GM12878 (cell line): ENCODE measurements at regions not wholly inside any gene's neighbourhood (a gene's known extent, or its start where the extent isn't known, plus 50 kb on each side); places are given as distances from the start of the nearest gene placed in this dataset.

ENCODE experiments used
- ATAC-seq: fragments of 200-7000 bp; cut with Tn5 transposase; 3 replicates; pipeline ENCODE4 v1.9.1; 2020; ENCODE audit warnings: mild to moderate bottlenecking, moderate library complexity
- BruUV-seq: library from RNA; stranded (reverse); fragments of 400-500 nt; replicated peaks from 2 replicates; lab custom pipeline; 2021; lab: Mats Ljungman, UMichigan
- CTCF ChIA-PET: fragments of 300-600 bp; sonication (Branson Sonifier 250); formaldehyde crosslinking; extraction: SDS; loops from one replicate; lab custom pipeline; 2021; ENCODE audit warnings: inconsistent platforms; lab: Yijun Ruan, JAX
- POLR2A ChIA-PET: fragments of 350-600 bp; formaldehyde crosslinking; extraction: SDS; loops from one replicate; lab custom pipeline; 2021; ENCODE audit warnings: inconsistent platforms; lab: Charles Lee
- RAD21 ChIA-PET: fragments of 300-600 bp; sonication (Branson Sonifier 250); formaldehyde crosslinking; loops from one replicate; lab custom pipeline; 2023; ENCODE audit warnings: antibody characterized with exemption; ENCODE audit not compliant: unreplicated experiment; lab: Charles Lee
- SMC1A ChIA-PET: fragments of 300-600 bp; sonication (Branson Sonifier 250); formaldehyde crosslinking; loops from one replicate; lab custom pipeline; 2023; ENCODE audit not compliant: unreplicated experiment, uncharacterized antibody; lab: Charles Lee
- DNase-seq: peaks from one replicate; pipeline ENCODE4 v3.0.0-alpha.2; 2011; ENCODE audit warnings: low read depth, low spot score
- FAIRE-seq: peaks from 3 replicates; lab custom pipeline; 2011; peaks lifted over from hg19 to GRCh38; lab: Jason Lieb, UNC
- H2AFZ ChIP-seq: 2 replicates; pipeline ENCODE4 v1.6.0; 2011; ENCODE audit warnings: low read depth, low read length, control low read depth; ENCODE audit not compliant: control insufficient read depth
- H3K27ac ChIP-seq: 2 replicates; pipeline ENCODE4 v1.5.1; 2011; ENCODE audit warnings: control low read depth; ENCODE audit not compliant: control insufficient read depth, insufficient read depth
- H3K27me3 ChIP-seq, 2 experiments: replicated peaks in 1 of 2; 2 replicates each; pipeline versions ENCODE4 v1.6.0 to v1.6.1; 2011; ENCODE audit warnings: low read length in 1 of 2; ENCODE audit not compliant: control insufficient read depth in 2 of 2, insufficient read depth in 2 of 2
- H3K36me3 ChIP-seq, 2 experiments: 2 replicates each; pipeline ENCODE4 v1.5.1; 2011; ENCODE audit warnings: low read length in 1 of 2; ENCODE audit not compliant: control insufficient read depth in 2 of 2, insufficient read depth in 2 of 2
- H3K4me1 ChIP-seq: 2 replicates; pipeline ENCODE4 v1.6.1; 2011; ENCODE audit warnings: mild to moderate bottlenecking, low read length, moderate library complexity, mixed read lengths; ENCODE audit not compliant: control insufficient read depth, insufficient read depth
- H3K4me2 ChIP-seq: 2 replicates; pipeline ENCODE4 v1.6.0; 2011; ENCODE audit warnings: control low read depth; ENCODE audit not compliant: control insufficient read depth, insufficient read depth
- H3K4me3 ChIP-seq: fragments of 200-600 bp; sonication (generic); 2 replicates; pipeline ENCODE4 v1.5.1; 2016
- H3K79me2 ChIP-seq: 2 replicates; pipeline ENCODE4 v1.6.0; 2011; ENCODE audit warnings: low read length; ENCODE audit not compliant: control insufficient read depth, insufficient read depth
- H3K9ac ChIP-seq: 2 replicates; pipeline ENCODE4 v1.8.0; 2011; ENCODE audit warnings: low read length, control low read depth, mixed read lengths; ENCODE audit not compliant: control insufficient read depth, insufficient read depth
- H3K9me3 ChIP-seq: replicated peaks from 3 replicates; pipeline ENCODE4 v1.5.1; 2011; ENCODE audit warnings: mild to moderate bottlenecking, low read length; ENCODE audit not compliant: control insufficient read depth, insufficient read depth
- H4K20me1 ChIP-seq: 2 replicates; pipeline ENCODE4 v1.6.0; 2011; ENCODE audit not compliant: control insufficient read depth, insufficient read depth
- BHLHE40 ChIP-seq, 2 experiments: fragments of 450-650 bp in 1 of 2; IDR thresholded peaks; 2 replicates each; pipeline ENCODE4 v1.6.1; 2011 to 2017; ENCODE audit warnings: low read depth in 2 of 2, borderline replicate concordance in 1 of 2, improper control_type of control experiment in 1 of 2, low read length in 1 of 2, mild to moderate bottlenecking in 1 of 2
- ESRRA ChIP-seq: IDR thresholded peaks from 2 replicates; pipeline ENCODE4 v1.6.1; 2012; ENCODE audit warnings: mild to moderate bottlenecking, low read length, improper control_type of control experiment
- JUND ChIP-seq: IDR thresholded peaks from 2 replicates; pipeline ENCODE4 v1.6.1; 2012; ENCODE audit warnings: low read depth, mild to moderate bottlenecking, low read length, improper control_type of control experiment, moderate library complexity
- KAT2A ChIP-seq: conservative IDR thresholded peaks from 2 replicates; pipeline ENCODE4 v1.6.1; 2011; ENCODE audit warnings: low read depth, low read length; ENCODE audit not compliant: control insufficient read depth
- NR2F1 ChIP-seq: fragments of 450-650 bp; conservative IDR thresholded peaks from 2 replicates; pipeline ENCODE4 v1.6.1; 2017; ENCODE audit warnings: mild to moderate bottlenecking
- POLR2AphosphoS2 ChIP-seq: IDR thresholded peaks from 2 replicates; pipeline ENCODE4 v1.6.1; 2011; ENCODE audit warnings: low read depth, mild to moderate bottlenecking, low read length, improper control_type of control experiment, moderate library complexity
- RAD51 ChIP-seq: fragments of 450-650 bp; IDR thresholded peaks from 2 replicates; pipeline ENCODE4 v1.6.1; 2016; ENCODE audit warnings: moderate library complexity, mild to moderate bottlenecking, inconsistent platforms
- SPI1 ChIP-seq: IDR thresholded peaks from 2 replicates; pipeline ENCODE4 v1.6.1; 2011; ENCODE audit warnings: low read depth, mild to moderate bottlenecking, low read length, moderate library complexity, borderline replicate concordance; ENCODE audit not compliant: insufficient read depth
- STAT3 ChIP-seq: IDR thresholded peaks from 2 replicates; pipeline ENCODE4 v1.6.1; 2011; ENCODE audit warnings: low read depth, low read length, improper control_type of control experiment
- TCF12 ChIP-seq: IDR thresholded peaks from 2 replicates; pipeline ENCODE4 v1.6.1; 2011; ENCODE audit warnings: low read depth, mild to moderate bottlenecking, low read length
- YY1 ChIP-seq: IDR thresholded peaks from 2 replicates; pipeline ENCODE4 v1.6.1; 2011; ENCODE audit warnings: low read depth, mild to moderate bottlenecking, low read length
- ZNF384 ChIP-seq: IDR thresholded peaks from 2 replicates; pipeline ENCODE4 v1.6.1; 2012; ENCODE audit warnings: low read depth, mild to moderate bottlenecking, low read length, improper control_type of control experiment, borderline replicate concordance
- ZNF622 ChIP-seq: fragments of 450-650 bp; IDR thresholded peaks from 2 replicates; pipeline ENCODE4 v1.6.1; 2017; ENCODE audit warnings: mild to moderate bottlenecking, inconsistent platforms
- WGBS: methylation state at CpG from one replicate; pipeline ENCODE4 v1.1.6; 2016; ENCODE audit warnings: low lambda C conversion rate; ENCODE audit not compliant: insufficient replicate concordance, insufficient coverage; ENCODE audit errors: missing lambda C conversion rate; 5-methylcytosine and 5-hydroxymethylcytosine counted together
- in situ Hi-C: fragments of 300-500 bp; cut with MboI; formaldehyde crosslinking; loops from 9 replicates; pipeline ENCODE4 v1.14.3; 2018; ENCODE audit warnings: mixed read lengths
- intact Hi-C: fragments of 100-400 bp; cut with micrococcal nuclease; formaldehyde crosslinking; loops from one replicate; pipeline ENCODE4 v1.14.2; 2022; ENCODE audit not compliant: unreplicated experiment
- TF ChIP-seq, protein P1 (sequence below): IDR thresholded peaks from 2 replicates; pipeline ENCODE4 v1.6.1; 2011; ENCODE audit warnings: low read depth, mild to moderate bottlenecking, low read length, moderate library complexity, borderline replicate concordance; ENCODE audit errors: extremely low read depth
- TF ChIP-seq, protein P2 (sequence below): IDR thresholded peaks from 2 replicates; pipeline ENCODE4 v1.6.1; 2012; ENCODE audit warnings: low read depth, low read length, improper control_type of control experiment
- TF ChIP-seq, protein P3 (sequence below): fragments of 450-650 bp; IDR thresholded peaks from 2 replicates; pipeline ENCODE4 v1.6.1; 2017; ENCODE audit warnings: mild to moderate bottlenecking, moderate library complexity

DNA sequence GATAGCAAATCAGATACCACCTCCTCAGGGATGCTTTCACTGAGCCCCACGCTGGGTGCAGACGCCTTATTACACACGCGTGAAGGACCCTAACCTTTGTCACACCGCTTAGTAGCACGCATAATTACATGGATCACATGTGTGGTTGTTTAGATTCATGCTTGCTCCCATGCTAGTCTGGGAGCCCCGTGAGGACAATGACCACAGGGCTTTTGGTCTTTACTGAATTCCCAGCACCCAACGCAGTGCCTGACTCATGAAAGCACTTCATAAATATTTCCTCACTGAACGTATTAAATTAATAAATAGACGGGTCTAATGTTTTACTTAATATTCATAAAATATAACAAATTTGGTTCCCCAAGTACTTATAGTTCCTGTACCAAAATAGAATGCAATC lies 132.5 kb downstream of the ALDH8A1 start (continued):
- TF ChIP-seq, protein P1, sequence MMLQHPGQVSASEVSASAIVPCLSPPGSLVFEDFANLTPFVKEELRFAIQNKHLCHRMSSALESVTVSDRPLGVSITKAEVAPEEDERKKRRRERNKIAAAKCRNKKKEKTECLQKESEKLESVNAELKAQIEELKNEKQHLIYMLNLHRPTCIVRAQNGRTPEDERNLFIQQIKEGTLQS: no peak
- TF ChIP-seq YY1: no peak
- TF ChIP-seq ESRRA: no peak
- no peak for TF ChIP-seq POLR2AphosphoS2

DNA sequence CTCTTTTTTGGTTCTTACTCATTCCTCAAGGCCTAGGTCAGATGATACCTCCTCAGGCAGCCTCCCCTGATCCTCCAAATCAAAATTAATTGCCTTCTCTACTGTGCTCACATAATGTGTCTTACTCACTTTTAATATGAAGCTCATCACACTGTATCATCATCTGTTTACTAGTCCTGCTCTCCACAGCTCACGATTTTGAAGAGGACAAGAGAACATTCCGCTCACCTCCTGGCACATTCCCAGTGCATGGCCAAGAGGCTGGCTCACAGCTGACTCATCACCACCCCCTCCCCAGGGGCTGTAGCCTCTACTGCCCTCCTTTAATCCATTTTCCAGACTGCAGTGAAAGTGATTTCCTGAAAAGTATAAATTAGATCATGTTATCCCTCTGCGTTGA lies 133.1 kb downstream of the ALDH8A1 start:
- no TSS peak for BruUV-seq
- no peak overlapping the region for H3K4me3 ChIP-seq
- no peak overlapping the region for H3K9ac ChIP-seq
- POLR2A ChIA-PET: no interaction called here
- no peak for TF ChIP-seq KAT2A
- TF ChIP-seq, protein P2, sequence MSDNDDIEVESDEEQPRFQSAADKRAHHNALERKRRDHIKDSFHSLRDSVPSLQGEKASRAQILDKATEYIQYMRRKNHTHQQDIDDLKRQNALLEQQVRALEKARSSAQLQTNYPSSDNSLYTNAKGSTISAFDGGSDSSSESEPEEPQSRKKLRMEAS: no peak
- TF ChIP-seq SPI1: no peak
- TF ChIP-seq NR2F1: no peak
- TF ChIP-seq ZNF622: no peak
- TF ChIP-seq STAT3: no peak
- no peak for TF ChIP-seq JUND
- TF ChIP-seq, protein P3, sequence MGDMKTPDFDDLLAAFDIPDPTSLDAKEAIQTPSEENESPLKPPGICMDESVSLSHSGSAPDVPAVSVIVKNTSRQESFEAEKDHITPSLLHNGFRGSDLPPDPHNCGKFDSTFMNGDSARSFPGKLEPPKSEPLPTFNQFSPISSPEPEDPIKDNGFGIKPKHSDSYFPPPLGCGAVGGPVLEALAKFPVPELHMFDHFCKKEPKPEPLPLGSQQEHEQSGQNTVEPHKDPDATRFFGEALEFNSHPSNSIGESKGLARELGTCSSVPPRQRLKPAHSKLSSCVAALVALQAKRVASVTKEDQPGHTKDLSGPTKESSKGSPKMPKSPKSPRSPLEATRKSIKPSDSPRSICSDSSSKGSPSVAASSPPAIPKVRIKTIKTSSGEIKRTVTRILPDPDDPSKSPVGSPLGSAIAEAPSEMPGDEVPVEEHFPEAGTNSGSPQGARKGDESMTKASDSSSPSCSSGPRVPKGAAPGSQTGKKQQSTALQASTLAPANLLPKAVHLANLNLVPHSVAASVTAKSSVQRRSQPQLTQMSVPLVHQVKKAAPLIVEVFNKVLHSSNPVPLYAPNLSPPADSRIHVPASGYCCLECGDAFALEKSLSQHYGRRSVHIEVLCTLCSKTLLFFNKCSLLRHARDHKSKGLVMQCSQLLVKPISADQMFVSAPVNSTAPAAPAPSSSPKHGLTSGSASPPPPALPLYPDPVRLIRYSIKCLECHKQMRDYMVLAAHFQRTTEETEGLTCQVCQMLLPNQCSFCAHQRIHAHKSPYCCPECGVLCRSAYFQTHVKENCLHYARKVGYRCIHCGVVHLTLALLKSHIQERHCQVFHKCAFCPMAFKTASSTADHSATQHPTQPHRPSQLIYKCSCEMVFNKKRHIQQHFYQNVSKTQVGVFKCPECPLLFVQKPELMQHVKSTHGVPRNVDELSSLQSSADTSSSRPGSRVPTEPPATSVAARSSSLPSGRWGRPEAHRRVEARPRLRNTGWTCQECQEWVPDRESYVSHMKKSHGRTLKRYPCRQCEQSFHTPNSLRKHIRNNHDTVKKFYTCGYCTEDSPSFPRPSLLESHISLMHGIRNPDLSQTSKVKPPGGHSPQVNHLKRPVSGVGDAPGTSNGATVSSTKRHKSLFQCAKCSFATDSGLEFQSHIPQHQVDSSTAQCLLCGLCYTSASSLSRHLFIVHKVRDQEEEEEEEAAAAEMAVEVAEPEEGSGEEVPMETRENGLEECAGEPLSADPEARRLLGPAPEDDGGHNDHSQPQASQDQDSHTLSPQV: no peak
- TF ChIP-seq BHLHE40 (IDR thresholded peaks at IDR 0.05; ENCODE audit: borderline replicate concordance in 1 of 2, low read depth in 2 of 2, low read length in 1 of 2): no peak
- TF ChIP-seq RAD51: no peak
- TF ChIP-seq TCF12: no peak
- no peak for TF ChIP-seq ZNF384
- TF ChIP-seq, all 136 proteins: peak for 0
- 59% methylated on average over 3 of the region's 3 CpGs for WGBS
- H3K4me1 ChIP-seq: no peaks in the 10 kb centered on the region
- H3K9me3 ChIP-seq: no peaks in the 10 kb centered on the region
- H3K4me2 ChIP-seq: no peak overlapping the region
- ATAC-seq: no peak
- SMC1A ChIA-PET: no interaction called here
- H3K27me3 ChIP-seq: no peaks in the 10 kb centered on the region
- in situ Hi-C loops: no loop called here
- RAD21 ChIA-PET: no interaction called here
- no peaks in the 10 kb centered on the region for H4K20me1 ChIP-seq
- H3K79me2 ChIP-seq: no peaks in the 10 kb centered on the region
- no peak for FAIRE-seq
- intact Hi-C loops: no loop called here
- CTCF ChIA-PET: no interaction called here
- DNase-seq: no peak
- no peak overlapping the region for H3K27ac ChIP-seq
- H2AFZ ChIP-seq: no peak overlapping the region
- no peaks in the 10 kb centered on the region for H3K36me3 ChIP-seq
